GM12878 (cell line): ENCODE measurements at regions not wholly inside any gene's neighbourhood (a gene's known extent, or its start where the extent isn't known, plus 50 kb on each side); places are given as distances from the start of the nearest gene placed in this dataset.
"Not testable (repeated sequence)": the region's sequence is repeated elsewhere in the genome, so short reads cannot be mapped to it uniquely, and the experiment has no call there.

Experiments
- ATAC-seq: fragments of 200-7000 bp; cut with Tn5 transposase; 3 replicates; pipeline ENCODE4 v1.9.1; 2020; ENCODE audit warnings: mild to moderate bottlenecking, moderate library complexity
- BruUV-seq: library from RNA; stranded (reverse); fragments of 400-500 nt; replicated peaks from 2 replicates; lab custom pipeline; 2021; lab: Mats Ljungman, UMichigan
- CTCF ChIA-PET: fragments of 300-600 bp; sonication (Branson Sonifier 250); formaldehyde crosslinking; extraction: SDS; loops from one replicate; lab custom pipeline; 2021; ENCODE audit warnings: inconsistent platforms; lab: Yijun Ruan, JAX
- POLR2A ChIA-PET: fragments of 350-600 bp; formaldehyde crosslinking; extraction: SDS; loops from one replicate; lab custom pipeline; 2021; ENCODE audit warnings: inconsistent platforms; lab: Charles Lee
- RAD21 ChIA-PET: fragments of 300-600 bp; sonication (Branson Sonifier 250); formaldehyde crosslinking; loops from one replicate; lab custom pipeline; 2023; ENCODE audit warnings: antibody characterized with exemption; ENCODE audit not compliant: unreplicated experiment; lab: Charles Lee
- SMC1A ChIA-PET: fragments of 300-600 bp; sonication (Branson Sonifier 250); formaldehyde crosslinking; loops from one replicate; lab custom pipeline; 2023; ENCODE audit not compliant: unreplicated experiment, uncharacterized antibody; lab: Charles Lee
- DNase-seq: peaks from one replicate; pipeline ENCODE4 v3.0.0-alpha.2; 2011; ENCODE audit warnings: low read depth, low spot score
- FAIRE-seq: peaks from 3 replicates; lab custom pipeline; 2011; peaks lifted over from hg19 to GRCh38; lab: Jason Lieb, UNC
- H2AFZ ChIP-seq: 2 replicates; pipeline ENCODE4 v1.6.0; 2011; ENCODE audit warnings: low read depth, low read length, control low read depth; ENCODE audit not compliant: control insufficient read depth
- H3K27ac ChIP-seq: 2 replicates; pipeline ENCODE4 v1.5.1; 2011; ENCODE audit warnings: control low read depth; ENCODE audit not compliant: control insufficient read depth, insufficient read depth
- H3K27me3 ChIP-seq, 2 experiments: replicated peaks in 1 of 2; 2 replicates each; pipeline versions ENCODE4 v1.6.0 to v1.6.1; 2011; ENCODE audit warnings: low read length in 1 of 2; ENCODE audit not compliant: control insufficient read depth in 2 of 2, insufficient read depth in 2 of 2
- H3K36me3 ChIP-seq, 2 experiments: 2 replicates each; pipeline ENCODE4 v1.5.1; 2011; ENCODE audit warnings: low read length in 1 of 2; ENCODE audit not compliant: control insufficient read depth in 2 of 2, insufficient read depth in 2 of 2
- H3K4me1 ChIP-seq: 2 replicates; pipeline ENCODE4 v1.6.1; 2011; ENCODE audit warnings: mild to moderate bottlenecking, low read length, moderate library complexity, mixed read lengths; ENCODE audit not compliant: control insufficient read depth, insufficient read depth
- H3K4me2 ChIP-seq: 2 replicates; pipeline ENCODE4 v1.6.0; 2011; ENCODE audit warnings: control low read depth; ENCODE audit not compliant: control insufficient read depth, insufficient read depth
- H3K4me3 ChIP-seq: fragments of 200-600 bp; sonication (generic); 2 replicates; pipeline ENCODE4 v1.5.1; 2016
- H3K79me2 ChIP-seq: 2 replicates; pipeline ENCODE4 v1.6.0; 2011; ENCODE audit warnings: low read length; ENCODE audit not compliant: control insufficient read depth, insufficient read depth
- H3K9ac ChIP-seq: 2 replicates; pipeline ENCODE4 v1.8.0; 2011; ENCODE audit warnings: low read length, control low read depth, mixed read lengths; ENCODE audit not compliant: control insufficient read depth, insufficient read depth
- H3K9me3 ChIP-seq: replicated peaks from 3 replicates; pipeline ENCODE4 v1.5.1; 2011; ENCODE audit warnings: mild to moderate bottlenecking, low read length; ENCODE audit not compliant: control insufficient read depth, insufficient read depth
- H4K20me1 ChIP-seq: 2 replicates; pipeline ENCODE4 v1.6.0; 2011; ENCODE audit not compliant: control insufficient read depth, insufficient read depth
- ASH2L ChIP-seq: fragments of 300-600, 200-600 bp; sonication (generic); IDR thresholded peaks from 2 replicates; pipeline ENCODE4 v1.6.1; 2017; ENCODE audit warnings: low read depth, mild to moderate bottlenecking, borderline replicate concordance
- CBX3 ChIP-seq: fragments of 200-600 bp; sonication (generic); IDR thresholded peaks from 2 replicates; pipeline ENCODE4 v1.6.1; 2016; ENCODE audit warnings: low read depth, borderline replicate concordance
- CBX5 ChIP-seq: sonication (generic); IDR thresholded peaks from 2 replicates; pipeline ENCODE4 v1.6.1; 2016; ENCODE audit warnings: low read depth, moderate library complexity, mild to moderate bottlenecking, inconsistent platforms
- CHD4 ChIP-seq: fragments of 200-600 bp; sonication (generic); IDR thresholded peaks from 2 replicates; pipeline ENCODE4 v1.6.1; 2016; ENCODE audit warnings: mild to moderate bottlenecking
- NFYA ChIP-seq: IDR thresholded peaks from 2 replicates; pipeline ENCODE4 v1.6.1; 2011; ENCODE audit warnings: low read depth, mild to moderate bottlenecking, low read length, improper control_type of control experiment, borderline replicate concordance
- POLR2AphosphoS2 ChIP-seq: IDR thresholded peaks from 2 replicates; pipeline ENCODE4 v1.6.1; 2011; ENCODE audit warnings: low read depth, mild to moderate bottlenecking, low read length, improper control_type of control experiment, moderate library complexity
- POU2F2 ChIP-seq: IDR thresholded peaks from 3 replicates; pipeline ENCODE4 v1.6.1; 2011; ENCODE audit warnings: low read depth, mild to moderate bottlenecking, low read length, borderline replicate concordance
- RELB ChIP-seq: fragments of 450-650 bp; IDR thresholded peaks from 2 replicates; pipeline ENCODE4 v1.6.1; 2017; ENCODE audit warnings: low read depth, mild to moderate bottlenecking, moderate library complexity
- RFX5 ChIP-seq: IDR thresholded peaks from 2 replicates; pipeline ENCODE4 v1.6.1; 2011; ENCODE audit warnings: low read depth, low read length, improper control_type of control experiment
- SIN3A ChIP-seq: IDR thresholded peaks from 2 replicates; pipeline ENCODE4 v1.6.1; 2012; ENCODE audit warnings: low read depth, low read length, improper control_type of control experiment
- WGBS: methylation state at CpG from one replicate; pipeline ENCODE4 v1.1.6; 2016; ENCODE audit warnings: low lambda C conversion rate; ENCODE audit not compliant: insufficient replicate concordance, insufficient coverage; ENCODE audit errors: missing lambda C conversion rate; 5-methylcytosine and 5-hydroxymethylcytosine counted together
- in situ Hi-C: fragments of 300-500 bp; cut with MboI; formaldehyde crosslinking; loops from 9 replicates; pipeline ENCODE4 v1.14.3; 2018; ENCODE audit warnings: mixed read lengths
- intact Hi-C: fragments of 100-400 bp; cut with micrococcal nuclease; formaldehyde crosslinking; loops from one replicate; pipeline ENCODE4 v1.14.2; 2022; ENCODE audit not compliant: unreplicated experiment
- TF ChIP-seq, protein P1 (sequence below): fragments of 450-650 bp; formaldehyde crosslinking; IDR thresholded peaks from 2 replicates; pipeline ENCODE4 v1.4.0; 2022; ENCODE audit warnings: mild to moderate bottlenecking, moderate library complexity
- TF ChIP-seq, protein P2 (sequence below): IDR thresholded peaks from 2 replicates; pipeline ENCODE4 v1.6.1; 2011; ENCODE audit warnings: borderline replicate concordance, low read depth, mild to moderate bottlenecking, moderate library complexity, mixed read lengths, low read length; ENCODE audit not compliant: insufficient read depth; ENCODE audit errors: extremely low read length

- Histone ChIP-seq H2AFZ (no peak overlapping the region), H3K27ac (no peak overlapping the region), H3K9ac (no peak overlapping the region), H3K9me3 (no peaks in the 10 kb centered on the region), H3K79me2 (no peaks in the 10 kb centered on the region), H4K20me1 (no peaks in the 10 kb centered on the region), H3K4me3 (no peak overlapping the region), H3K27me3 (no peaks in the 10 kb centered on the region), H3K4me2 (no peak overlapping the region), H3K4me1 (no peaks in the 10 kb centered on the region), H3K36me3 (no peaks in the 10 kb centered on the region)
- ChIA-PET RAD21 (no interaction called here), POLR2A (no interaction called here), SMC1A (no interaction called here), CTCF (no interaction called here)
- no peak for FAIRE-seq
- in situ Hi-C loops: no loop called here
- no peak for TF ChIP-seq CBX3
- TF ChIP-seq RFX5: no peak
- TF ChIP-seq, protein P1, sequence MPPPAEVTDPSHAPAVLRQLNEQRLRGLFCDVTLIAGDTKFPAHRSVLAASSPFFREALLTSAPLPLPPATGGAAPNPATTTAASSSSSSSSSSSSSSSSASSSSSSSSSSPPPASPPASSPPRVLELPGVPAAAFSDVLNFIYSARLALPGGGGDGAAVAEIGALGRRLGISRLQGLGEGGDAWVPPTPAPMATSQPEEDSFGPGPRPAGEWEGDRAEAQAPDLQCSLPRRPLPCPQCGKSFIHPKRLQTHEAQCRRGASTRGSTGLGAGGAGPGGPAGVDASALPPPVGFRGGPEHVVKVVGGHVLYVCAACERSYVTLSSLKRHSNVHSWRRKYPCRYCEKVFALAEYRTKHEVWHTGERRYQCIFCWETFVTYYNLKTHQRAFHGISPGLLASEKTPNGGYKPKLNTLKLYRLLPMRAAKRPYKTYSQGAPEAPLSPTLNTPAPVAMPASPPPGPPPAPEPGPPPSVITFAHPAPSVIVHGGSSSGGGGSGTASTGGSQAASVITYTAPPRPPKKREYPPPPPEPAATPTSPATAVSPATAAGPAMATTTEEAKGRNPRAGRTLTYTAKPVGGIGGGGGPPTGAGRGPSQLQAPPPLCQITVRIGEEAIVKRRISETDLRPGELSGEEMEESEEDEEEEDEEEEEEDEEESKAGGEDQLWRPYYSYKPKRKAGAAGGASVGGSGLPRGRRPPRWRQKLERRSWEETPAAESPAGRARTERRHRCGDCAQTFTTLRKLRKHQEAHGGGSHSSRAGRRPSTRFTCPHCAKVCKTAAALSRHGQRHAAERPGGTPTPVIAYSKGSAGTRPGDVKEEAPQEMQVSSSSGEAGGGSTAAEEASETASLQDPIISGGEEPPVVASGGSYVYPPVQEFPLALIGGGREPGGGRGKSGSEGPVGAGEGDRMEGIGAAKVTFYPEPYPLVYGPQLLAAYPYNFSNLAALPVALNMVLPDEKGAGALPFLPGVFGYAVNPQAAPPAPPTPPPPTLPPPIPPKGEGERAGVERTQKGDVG (CRISPR knock-in tag): no peak
- no peak for TF ChIP-seq POLR2AphosphoS2
- TF ChIP-seq POU2F2: no peak
- TF ChIP-seq NFYA: no peak
- no peak for TF ChIP-seq CHD4
- no peak for TF ChIP-seq CBX5
- TF ChIP-seq RELB: no peak
- TF ChIP-seq, protein P2, sequence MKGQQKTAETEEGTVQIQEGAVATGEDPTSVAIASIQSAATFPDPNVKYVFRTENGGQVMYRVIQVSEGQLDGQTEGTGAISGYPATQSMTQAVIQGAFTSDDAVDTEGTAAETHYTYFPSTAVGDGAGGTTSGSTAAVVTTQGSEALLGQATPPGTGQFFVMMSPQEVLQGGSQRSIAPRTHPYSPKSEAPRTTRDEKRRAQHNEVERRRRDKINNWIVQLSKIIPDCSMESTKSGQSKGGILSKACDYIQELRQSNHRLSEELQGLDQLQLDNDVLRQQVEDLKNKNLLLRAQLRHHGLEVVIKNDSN: no peak
- no peak for TF ChIP-seq SIN3A
- no peak for TF ChIP-seq ASH2L
- no peak for ATAC-seq
- DNase-seq: no peak
- no TSS peak for BruUV-seq
- WGBS: no CpG with 5 or more reads among the region's 10 CpGs
- intact Hi-C loops: no loop called here
Measured at GRCh38 chr14:105980224-105980623, 453.8 kb downstream of the TMEM121 start.

- intact Hi-C loops, BruUV-seq, DNase-seq, H3K4me2 ChIP-seq, H4K20me1 ChIP-seq, ATAC-seq, H3K9me3 ChIP-seq, RAD21 ChIA-PET, H3K4me1 ChIP-seq, H3K4me3 ChIP-seq, H3K9ac ChIP-seq, H3K36me3 ChIP-seq, H3K79me2 ChIP-seq, in situ Hi-C loops, FAIRE-seq, H3K27ac ChIP-seq, CTCF ChIA-PET, H2AFZ ChIP-seq, SMC1A ChIA-PET, H3K27me3 ChIP-seq, POLR2A ChIA-PET: not testable (repeated sequence)
- WGBS: no CpG with 5 or more reads among the region's 8 CpGs
Measured at GRCh38 chr14:105981517-105982302, 455.3 kb downstream of the TMEM121 start.
